ENCODE measurements at regions not wholly inside any gene's neighbourhood (a gene's known extent, or its start where the extent isn't known, plus 50 kb on each side); places are given as distances from the start of the nearest gene placed in this dataset.
A peak's percentile ranks its signal among the peaks of the same experiment; 100 is the strongest.

DNA sequence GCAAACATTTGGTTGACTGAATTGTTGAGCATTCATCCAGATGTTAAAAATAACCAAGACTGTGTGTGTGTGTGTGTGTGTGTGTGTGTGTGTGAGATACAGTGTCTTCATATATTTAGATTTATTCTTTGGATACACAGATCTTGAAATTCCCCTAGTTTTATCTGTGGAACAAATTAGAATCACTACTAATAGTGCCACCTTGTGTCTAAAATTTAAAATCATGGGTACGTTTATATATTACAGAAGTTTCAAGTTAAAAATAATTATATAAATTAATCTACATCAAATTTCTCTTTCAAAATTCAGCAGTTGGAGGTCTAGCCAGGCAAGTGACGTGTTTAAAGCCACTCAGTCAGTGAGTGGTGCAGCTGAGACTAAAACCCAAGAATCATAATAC lies 1566.2 kb upstream of the TENM4 start:
- TF ChIP-seq MYC (IDR thresholded peaks at IDR 0.05; ENCODE audit: borderline replicate concordance, low read length) (no peak), EHMT2 (IDR thresholded peaks at IDR 0.05; ENCODE audit: low read depth) (no peak), SMC3 (IDR thresholded peaks at IDR 0.05) (peak; percentile 24; the same call in 1 of the 3 replicates), HDAC2 (IDR thresholded peaks at IDR 0.05) (no peak), NFE2L2 (conservative IDR thresholded peaks at IDR 0.05; ENCODE audit: low read length) (no peak), RFX5 (IDR thresholded peaks at IDR 0.05) (no peak), E2F6 (IDR thresholded peaks at IDR 0.05; ENCODE audit: borderline replicate concordance, low read depth) (no peak), EP300 (IDR thresholded peaks at IDR 0.05) (no peak), RAD21 (conservative IDR thresholded peaks at IDR 0.05 in 1 of 2, IDR thresholded peaks at IDR 0.05 in 1 of 2) (peak in 1 of 2 experiments; percentile 37; a peak in 2 of 5 replicates), HOXB5 (CRISPR knock-in tag; IDR thresholded peaks at IDR 0.05) (no peak)
- TF ChIP-seq, protein P1, sequence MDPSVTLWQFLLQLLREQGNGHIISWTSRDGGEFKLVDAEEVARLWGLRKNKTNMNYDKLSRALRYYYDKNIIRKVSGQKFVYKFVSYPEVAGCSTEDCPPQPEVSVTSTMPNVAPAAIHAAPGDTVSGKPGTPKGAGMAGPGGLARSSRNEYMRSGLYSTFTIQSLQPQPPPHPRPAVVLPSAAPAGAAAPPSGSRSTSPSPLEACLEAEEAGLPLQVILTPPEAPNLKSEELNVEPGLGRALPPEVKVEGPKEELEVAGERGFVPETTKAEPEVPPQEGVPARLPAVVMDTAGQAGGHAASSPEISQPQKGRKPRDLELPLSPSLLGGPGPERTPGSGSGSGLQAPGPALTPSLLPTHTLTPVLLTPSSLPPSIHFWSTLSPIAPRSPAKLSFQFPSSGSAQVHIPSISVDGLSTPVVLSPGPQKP (IDR thresholded peaks at IDR 0.05; ENCODE audit: low read depth, low read length) = no peak
- TF ChIP-seq, protein P2, sequence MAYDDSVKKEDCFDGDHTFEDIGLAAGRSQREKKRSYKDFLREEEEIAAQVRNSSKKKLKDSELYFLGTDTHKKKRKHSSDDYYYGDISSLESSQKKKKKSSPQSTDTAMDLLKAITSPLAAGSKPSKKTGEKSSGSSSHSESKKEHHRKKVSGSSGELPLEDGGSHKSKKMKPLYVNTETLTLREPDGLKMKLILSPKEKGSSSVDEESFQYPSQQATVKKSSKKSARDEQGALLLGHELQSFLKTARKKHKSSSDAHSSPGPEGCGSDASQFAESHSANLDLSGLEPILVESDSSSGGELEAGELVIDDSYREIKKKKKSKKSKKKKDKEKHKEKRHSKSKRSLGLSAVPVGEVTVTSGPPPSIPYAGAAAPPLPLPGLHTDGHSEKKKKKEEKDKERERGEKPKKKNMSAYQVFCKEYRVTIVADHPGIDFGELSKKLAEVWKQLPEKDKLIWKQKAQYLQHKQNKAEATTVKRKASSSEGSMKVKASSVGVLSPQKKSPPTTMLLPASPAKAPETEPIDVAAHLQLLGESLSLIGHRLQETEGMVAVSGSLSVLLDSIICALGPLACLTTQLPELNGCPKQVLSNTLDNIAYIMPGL (CRISPR knock-in tag; IDR thresholded peaks at IDR 0.05; ENCODE audit: borderline replicate concordance) = no peak
- TF ChIP-seq, protein P3, sequence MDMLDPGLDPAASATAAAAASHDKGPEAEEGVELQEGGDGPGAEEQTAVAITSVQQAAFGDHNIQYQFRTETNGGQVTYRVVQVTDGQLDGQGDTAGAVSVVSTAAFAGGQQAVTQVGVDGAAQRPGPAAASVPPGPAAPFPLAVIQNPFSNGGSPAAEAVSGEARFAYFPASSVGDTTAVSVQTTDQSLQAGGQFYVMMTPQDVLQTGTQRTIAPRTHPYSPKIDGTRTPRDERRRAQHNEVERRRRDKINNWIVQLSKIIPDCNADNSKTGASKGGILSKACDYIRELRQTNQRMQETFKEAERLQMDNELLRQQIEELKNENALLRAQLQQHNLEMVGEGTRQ (IDR thresholded peaks at IDR 0.05) = no peak
- ChIA-PET POLR2A (no interaction called here), CTCF (no interaction called here)
- WGBS (ENCODE audit: missing lambda C conversion rate) = 2% methylated on average over 2 of the region's 2 CpGs
- DNase-seq (ENCODE audit: low read depth in 1 of 2, low spot score in 1 of 2) = no peak
- no peak for ATAC-seq
- no peak overlapping the region for H3K4me2 ChIP-seq
- H3K4me3 ChIP-seq = no peak overlapping the region
- H3K4me1 ChIP-seq = peaks cover 2% of the 10 kb centered on the region; the same call in 1 of the 3 replicates
- FAIRE-seq = no peak
- no peaks in the 10 kb centered on the region for H3K9me3 ChIP-seq
- no peak overlapping the region for H3K27ac ChIP-seq

- TF ChIP-seq RNF2 (IDR thresholded peaks at IDR 0.05; ENCODE audit: borderline replicate concordance, low read depth) (no peak), JUNB (IDR thresholded peaks at IDR 0.05) (peak; percentile 33; the same call in 1 of the 2 replicates), POLR2AphosphoS2 (conservative IDR thresholded peaks at IDR 0.05; ENCODE audit: low read length) (no peak), CHD4 (IDR thresholded peaks at IDR 0.05; ENCODE audit: borderline replicate concordance) (no peak), FOSL2 (IDR thresholded peaks at IDR 0.05) (peak; percentile 44; the same call in 1 of the 2 replicates), FOSL2 (CRISPR knock-in tag; IDR thresholded peaks at IDR 0.05) (peak; percentile 61), RAD21 (conservative IDR thresholded peaks at IDR 0.05 in 1 of 2, IDR thresholded peaks at IDR 0.05 in 1 of 2) (no peak)
- TF ChIP-seq, protein P1 (IDR thresholded peaks at IDR 0.05; ENCODE audit: low read depth, low read length) = no peak
- no peaks in the 10 kb centered on the region for H3K9me3 ChIP-seq
- DNase-seq (ENCODE audit: low read depth in 1 of 2, low spot score in 1 of 2) = peak; percentile 0 to 38
- POLR2A ChIA-PET = no interaction called here
- no peak for FAIRE-seq
- H3K4me3 ChIP-seq = no peak overlapping the region
- H3K4me2 ChIP-seq = peak overlapping the region; percentile 6; the same call in 2 of the 3 replicates
- WGBS (ENCODE audit: missing lambda C conversion rate) = 0% methylated on average over 2 of the region's 2 CpGs
- H3K27ac ChIP-seq = no peak overlapping the region
- CTCF ChIA-PET = no interaction called here
- peak; percentile 56 to 89 for ATAC-seq
- H3K4me1 ChIP-seq = peaks cover 2% of the 10 kb centered on the region; the same call in 1 of the 3 replicates
Measured at GRCh38 chr11:81005595-81005994, 1564.8 kb upstream of the TENM4 start.
